D721Med (cell line): ENCODE measurements at regions not wholly inside any gene's neighbourhood (a gene's known extent, or its start where the extent isn't known, plus 50 kb on each side); places are given as distances from the start of the nearest gene placed in this dataset.

Experiments used
- DNase-seq: peaks from one replicate; pipeline ENCODE4 v3.0.0; 2011; ENCODE audit warnings: low spot score; ENCODE audit not compliant: insufficient read length
- FAIRE-seq: peaks from 2 replicates; lab custom pipeline; 2011; peaks lifted over from hg19 to GRCh38; lab: Jason Lieb, UNC
- TF ChIP-seq, protein P1 (sequence below): IDR thresholded peaks from 2 replicates; pipeline ENCODE4 v1.5.1; 2012; ENCODE audit warnings: mild to moderate bottlenecking, control low read depth; ENCODE audit not compliant: insufficient read depth; ENCODE audit errors: missing control alignments

DNA sequence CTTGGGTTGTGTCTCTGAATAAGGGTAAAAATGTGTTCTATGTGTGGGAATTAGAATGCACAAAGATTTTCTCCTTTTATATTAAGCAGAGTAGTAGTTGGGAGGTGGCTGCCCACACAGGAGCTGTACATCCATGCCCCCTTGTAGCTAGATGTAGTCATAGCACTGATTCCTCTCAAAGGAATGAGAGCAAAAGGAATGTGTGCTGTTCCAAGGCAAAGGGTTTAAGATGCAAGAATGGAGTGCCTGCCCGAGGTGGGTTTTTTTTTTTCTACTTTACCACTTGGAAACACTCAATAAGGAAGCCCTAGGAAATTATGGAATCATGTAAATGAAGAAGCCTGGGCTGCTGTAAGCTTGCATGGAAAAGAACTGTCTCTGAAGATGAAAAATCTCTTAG, 2183.2 kb upstream of the AGA start:
- no peak for DNase-seq
- FAIRE-seq: no peak
- TF ChIP-seq, protein P1, sequence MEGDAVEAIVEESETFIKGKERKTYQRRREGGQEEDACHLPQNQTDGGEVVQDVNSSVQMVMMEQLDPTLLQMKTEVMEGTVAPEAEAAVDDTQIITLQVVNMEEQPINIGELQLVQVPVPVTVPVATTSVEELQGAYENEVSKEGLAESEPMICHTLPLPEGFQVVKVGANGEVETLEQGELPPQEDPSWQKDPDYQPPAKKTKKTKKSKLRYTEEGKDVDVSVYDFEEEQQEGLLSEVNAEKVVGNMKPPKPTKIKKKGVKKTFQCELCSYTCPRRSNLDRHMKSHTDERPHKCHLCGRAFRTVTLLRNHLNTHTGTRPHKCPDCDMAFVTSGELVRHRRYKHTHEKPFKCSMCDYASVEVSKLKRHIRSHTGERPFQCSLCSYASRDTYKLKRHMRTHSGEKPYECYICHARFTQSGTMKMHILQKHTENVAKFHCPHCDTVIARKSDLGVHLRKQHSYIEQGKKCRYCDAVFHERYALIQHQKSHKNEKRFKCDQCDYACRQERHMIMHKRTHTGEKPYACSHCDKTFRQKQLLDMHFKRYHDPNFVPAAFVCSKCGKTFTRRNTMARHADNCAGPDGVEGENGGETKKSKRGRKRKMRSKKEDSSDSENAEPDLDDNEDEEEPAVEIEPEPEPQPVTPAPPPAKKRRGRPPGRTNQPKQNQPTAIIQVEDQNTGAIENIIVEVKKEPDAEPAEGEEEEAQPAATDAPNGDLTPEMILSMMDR: no peak

DNA sequence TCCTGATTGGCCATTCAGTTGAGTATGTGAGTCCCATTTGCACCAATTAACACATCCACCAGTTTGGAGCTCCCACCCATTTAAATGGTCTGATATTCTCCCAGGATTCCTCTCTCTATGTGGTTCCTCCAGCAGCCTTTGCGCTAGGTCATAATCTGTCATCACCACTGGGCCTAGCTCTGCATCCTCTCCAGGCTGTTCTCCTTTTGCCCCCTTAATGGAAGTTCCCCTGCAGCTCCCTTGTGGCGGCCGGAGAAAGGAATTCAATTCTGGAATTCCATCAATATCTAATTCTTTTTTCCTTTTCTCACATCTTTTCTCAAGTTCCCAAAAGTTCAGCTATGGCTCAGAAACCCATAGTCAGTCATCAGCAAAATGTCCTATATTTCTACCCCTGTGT, 2184.4 kb upstream of the AGA start:
- DNase-seq (no peak), FAIRE-seq (no peak)
- TF ChIP-seq, protein P1: no peak

DNA sequence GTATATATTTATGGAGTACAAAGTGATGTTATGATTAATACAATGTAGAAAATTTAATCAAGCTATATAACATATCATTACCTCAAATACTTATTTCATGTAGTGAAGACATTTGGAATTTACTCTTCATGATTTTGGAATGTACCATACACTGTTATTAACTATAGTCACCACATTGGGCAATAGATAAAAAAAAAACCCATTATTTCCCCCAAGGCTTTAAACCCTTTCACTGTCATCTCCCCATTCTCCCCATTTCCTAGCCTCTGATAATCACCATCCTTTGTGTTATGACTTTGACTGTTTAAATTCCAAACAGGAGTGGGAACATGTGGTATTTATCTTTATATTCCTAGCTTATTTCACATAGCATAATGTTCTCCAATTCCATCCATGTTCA, 2189.1 kb upstream of the AGA start:
- DNase-seq (no peak), FAIRE-seq (no peak)
- TF ChIP-seq, protein P1: no peak

DNA sequence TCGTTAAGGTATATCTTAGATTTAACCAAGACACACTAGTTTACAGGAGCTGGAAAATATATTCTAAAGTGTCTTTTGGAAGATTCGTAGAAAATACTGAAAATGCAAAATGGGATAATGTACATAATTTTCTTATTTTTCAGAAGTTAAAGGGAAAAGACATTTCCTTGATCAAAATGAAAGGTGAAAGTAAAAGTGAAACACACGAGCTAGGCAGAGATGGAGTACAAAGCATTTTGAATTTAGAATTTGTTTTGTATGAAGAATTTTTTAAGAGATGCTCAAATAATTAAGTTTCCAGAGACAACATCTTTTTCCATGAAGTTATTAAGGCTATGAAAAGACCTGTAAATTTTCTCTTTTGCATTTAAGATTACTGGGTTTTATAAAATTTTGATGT, 2192.6 kb upstream of the AGA start:
- FAIRE-seq: no peak
- TF ChIP-seq, protein P1: no peak
- DNase-seq: no peak

DNA sequence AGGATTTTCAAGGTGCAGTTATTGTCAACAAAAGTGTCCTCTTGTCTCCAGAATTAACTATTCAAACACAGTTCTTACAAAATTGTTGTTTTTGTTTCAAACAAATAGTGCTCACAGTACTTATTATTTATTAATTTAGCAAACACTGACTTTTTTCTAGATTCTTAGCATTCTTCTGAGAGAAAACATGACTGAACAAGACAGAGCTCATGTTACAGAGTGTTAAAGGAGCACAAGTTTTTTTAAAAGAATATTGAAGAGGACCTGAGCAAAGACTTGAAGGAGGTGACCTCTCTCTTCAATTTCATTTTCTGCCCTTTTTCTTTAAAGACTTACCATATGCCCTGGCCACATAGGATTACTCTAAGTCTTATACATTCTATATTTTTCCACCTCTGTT, 2220.3 kb upstream of the AGA start:
- FAIRE-seq (no peak), DNase-seq (no peak)
- TF ChIP-seq, protein P1: no peak

DNA sequence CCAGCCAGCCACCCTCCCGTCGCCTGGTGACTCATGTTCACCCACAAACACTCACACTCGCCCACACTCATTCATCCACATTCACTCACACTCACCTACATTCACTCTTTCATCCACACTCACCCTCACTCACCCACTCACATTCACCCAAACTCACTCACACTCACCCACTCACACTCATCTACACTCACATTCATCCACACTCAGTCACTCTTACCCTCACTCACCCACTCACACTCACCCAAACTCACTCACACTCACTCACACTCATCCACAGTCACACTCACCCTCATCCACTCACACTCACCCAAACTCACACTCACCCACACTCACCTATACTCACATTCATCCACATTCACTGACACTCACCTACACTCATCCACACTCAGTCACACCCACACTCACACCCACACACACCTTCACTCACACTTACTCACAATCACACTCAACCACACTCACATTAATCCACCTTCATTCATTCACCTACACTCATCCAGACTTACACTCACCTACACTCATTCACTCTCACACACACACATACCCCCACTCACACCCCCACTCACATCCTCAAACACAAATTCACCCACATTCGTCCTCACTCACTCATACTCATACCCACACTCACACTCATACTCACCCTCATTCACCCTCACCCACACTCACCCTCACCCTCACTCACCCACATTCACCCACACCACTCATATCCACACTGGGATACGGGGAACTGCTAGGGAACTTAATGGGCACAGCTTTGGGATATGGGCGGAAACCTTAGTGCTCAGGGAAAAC, 2221.6 kb upstream of the AGA start:
- DNase-seq (no peak), FAIRE-seq (no peak)
- TF ChIP-seq, protein P1: no peak

DNA sequence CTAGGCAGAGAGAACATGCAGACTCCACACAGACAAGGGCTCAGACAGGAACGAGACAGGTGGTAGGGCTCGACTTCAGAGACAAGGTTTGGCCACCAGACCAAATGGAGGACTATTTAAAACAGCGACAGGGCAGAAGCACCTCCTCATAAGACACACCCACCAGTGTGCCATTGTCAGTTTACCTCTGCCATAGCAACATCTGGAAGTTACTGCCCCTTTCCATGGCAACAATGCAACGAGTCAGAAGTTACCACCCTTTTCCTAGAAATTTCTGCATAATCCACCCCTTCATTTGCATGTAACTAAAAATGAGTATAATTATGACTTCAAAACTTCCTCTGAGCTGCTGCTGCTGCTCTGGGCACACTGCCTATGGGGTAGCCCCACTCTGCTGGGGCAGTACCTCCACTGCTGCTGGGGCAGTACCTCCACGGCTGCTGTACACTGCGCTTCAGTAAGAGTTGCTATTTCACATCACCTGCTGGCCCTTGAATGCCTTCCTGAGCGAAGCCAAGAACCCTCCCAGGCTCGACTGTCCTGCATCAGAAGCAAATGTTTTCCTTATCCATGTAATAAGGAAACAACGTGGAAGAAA, 2222.3 kb upstream of the AGA start:
- no peak for DNase-seq
- TF ChIP-seq, protein P1: no peak
- no peak for FAIRE-seq
